ENCODE measurements at regions not wholly inside any gene's neighbourhood (a gene's known extent, or its start where the extent isn't known, plus 50 kb on each side); places are given as distances from the start of the nearest gene placed in this dataset.
A peak's percentile ranks its signal among the peaks of the same experiment; 100 is the strongest.

DNA sequence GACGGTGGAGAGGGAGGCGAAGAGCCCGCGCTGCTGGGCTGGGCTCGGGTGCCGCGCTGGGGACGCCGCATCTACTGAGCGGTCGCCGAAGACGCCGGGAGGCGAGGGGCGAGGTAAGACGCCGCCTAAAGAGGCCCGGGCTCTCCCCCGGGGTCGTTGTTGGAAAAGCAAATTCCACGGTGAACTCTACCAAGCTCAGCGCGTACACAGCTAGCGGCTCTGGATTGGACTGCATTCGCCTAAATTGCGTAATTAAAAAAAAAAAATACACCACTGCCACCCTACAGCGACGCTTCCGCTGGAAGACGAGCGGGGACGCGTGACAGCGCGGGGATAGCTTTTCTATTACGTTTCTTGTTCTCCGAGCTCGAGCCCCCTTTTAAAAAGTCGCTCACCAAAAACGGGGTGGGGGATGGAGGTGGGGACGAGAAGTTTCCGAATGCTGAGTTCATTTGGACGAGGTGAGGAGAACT lies 92.0 kb upstream of the PRDM1 start (continued):
- no peak for TF ChIP-seq MYNN (tag by site-specific recombination; IDR thresholded peaks at IDR 0.05; ENCODE audit: borderline replicate concordance)
- no peak for TF ChIP-seq SETDB1 (IDR thresholded peaks at IDR 0.05; ENCODE audit: insufficient read length, low read length)

DNA sequence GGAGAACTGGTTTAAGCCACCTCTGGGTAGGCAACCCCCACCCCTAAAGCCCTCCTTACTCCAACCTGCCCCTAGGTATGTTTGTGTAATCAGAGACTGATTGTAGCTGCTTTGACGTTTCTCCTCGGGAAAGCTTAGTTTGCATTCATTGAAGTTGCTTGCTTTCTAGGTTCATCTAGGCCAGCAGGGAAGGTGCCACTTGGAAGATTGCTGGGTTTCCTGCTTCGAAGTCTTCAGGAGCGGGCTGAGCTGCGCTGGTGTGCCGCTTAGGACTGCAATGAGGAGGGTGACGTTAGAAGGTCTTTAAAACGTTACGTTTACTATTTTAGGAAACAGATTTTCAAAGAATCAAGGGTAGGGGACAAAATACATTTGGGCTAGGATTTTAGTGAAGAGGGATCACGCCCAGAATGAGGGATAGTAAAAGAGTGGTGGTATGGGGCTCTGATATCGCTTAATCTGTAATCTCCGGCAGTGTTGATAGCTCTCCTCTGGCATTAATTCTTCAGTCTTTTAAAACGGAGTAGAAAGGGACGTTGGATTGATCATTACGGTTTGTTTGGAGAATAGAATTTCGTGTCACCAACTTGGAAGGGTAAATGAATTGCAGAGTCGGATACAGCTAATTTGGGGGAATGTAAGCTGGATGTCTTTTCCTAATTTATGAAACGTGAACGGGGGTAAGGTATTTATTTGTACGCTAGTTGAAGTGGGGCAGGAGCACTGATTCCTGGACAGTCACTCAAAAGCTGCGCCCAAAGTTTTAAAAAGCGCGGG lies 92.6 kb upstream of the PRDM1 start:
- Histone ChIP-seq H3K27ac (ENCODE audit: extremely low read depth, low read depth, low read length) (no peak overlapping the region), H3K4me3 (ENCODE audit: low read depth, low read length) (peak overlapping the region; percentile 57), H3K9me3 (ENCODE audit: control insufficient read depth, insufficient read depth, low read depth, low read length) (no peaks in the 10 kb centered on the region), H3K4me1 (ENCODE audit: control insufficient read depth, insufficient read depth, low read length) (no peaks in the 10 kb centered on the region), H3K36me3 (ENCODE audit: control insufficient read depth in 2 of 2, insufficient read depth in 1 of 2, low read length in 2 of 2) (no peaks in the 10 kb centered on the region)
- ChIA-PET POLR2A (interaction anchor here (0.6 to 2.2 kb wide), 4 partner anchors 10 to 126 kb away, joined by 3 to 7 read pairs (median 3); partner anchors contain the start of gene PRDM1), CTCF (interaction anchor here (0.6 to 3.5 kb wide), 10 partner anchors 9 to 906 kb away, joined by 3 to 16 read pairs (median 4); no protein-coding TSS in a partner anchor)
- TF ChIP-seq, protein P1, sequence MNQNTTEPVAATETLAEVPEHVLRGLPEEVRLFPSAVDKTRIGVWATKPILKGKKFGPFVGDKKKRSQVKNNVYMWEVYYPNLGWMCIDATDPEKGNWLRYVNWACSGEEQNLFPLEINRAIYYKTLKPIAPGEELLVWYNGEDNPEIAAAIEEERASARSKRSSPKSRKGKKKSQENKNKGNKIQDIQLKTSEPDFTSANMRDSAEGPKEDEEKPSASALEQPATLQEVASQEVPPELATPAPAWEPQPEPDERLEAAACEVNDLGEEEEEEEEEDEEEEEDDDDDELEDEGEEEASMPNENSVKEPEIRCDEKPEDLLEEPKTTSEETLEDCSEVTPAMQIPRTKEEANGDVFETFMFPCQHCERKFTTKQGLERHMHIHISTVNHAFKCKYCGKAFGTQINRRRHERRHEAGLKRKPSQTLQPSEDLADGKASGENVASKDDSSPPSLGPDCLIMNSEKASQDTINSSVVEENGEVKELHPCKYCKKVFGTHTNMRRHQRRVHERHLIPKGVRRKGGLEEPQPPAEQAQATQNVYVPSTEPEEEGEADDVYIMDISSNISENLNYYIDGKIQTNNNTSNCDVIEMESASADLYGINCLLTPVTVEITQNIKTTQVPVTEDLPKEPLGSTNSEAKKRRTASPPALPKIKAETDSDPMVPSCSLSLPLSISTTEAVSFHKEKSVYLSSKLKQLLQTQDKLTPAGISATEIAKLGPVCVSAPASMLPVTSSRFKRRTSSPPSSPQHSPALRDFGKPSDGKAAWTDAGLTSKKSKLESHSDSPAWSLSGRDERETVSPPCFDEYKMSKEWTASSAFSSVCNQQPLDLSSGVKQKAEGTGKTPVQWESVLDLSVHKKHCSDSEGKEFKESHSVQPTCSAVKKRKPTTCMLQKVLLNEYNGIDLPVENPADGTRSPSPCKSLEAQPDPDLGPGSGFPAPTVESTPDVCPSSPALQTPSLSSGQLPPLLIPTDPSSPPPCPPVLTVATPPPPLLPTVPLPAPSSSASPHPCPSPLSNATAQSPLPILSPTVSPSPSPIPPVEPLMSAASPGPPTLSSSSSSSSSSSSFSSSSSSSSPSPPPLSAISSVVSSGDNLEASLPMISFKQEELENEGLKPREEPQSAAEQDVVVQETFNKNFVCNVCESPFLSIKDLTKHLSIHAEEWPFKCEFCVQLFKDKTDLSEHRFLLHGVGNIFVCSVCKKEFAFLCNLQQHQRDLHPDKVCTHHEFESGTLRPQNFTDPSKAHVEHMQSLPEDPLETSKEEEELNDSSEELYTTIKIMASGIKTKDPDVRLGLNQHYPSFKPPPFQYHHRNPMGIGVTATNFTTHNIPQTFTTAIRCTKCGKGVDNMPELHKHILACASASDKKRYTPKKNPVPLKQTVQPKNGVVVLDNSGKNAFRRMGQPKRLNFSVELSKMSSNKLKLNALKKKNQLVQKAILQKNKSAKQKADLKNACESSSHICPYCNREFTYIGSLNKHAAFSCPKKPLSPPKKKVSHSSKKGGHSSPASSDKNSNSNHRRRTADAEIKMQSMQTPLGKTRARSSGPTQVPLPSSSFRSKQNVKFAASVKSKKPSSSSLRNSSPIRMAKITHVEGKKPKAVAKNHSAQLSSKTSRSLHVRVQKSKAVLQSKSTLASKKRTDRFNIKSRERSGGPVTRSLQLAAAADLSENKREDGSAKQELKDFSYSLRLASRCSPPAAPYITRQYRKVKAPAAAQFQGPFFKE (tag by site-specific recombination; IDR thresholded peaks at IDR 0.05; ENCODE audit: borderline replicate concordance) = no peak
- no peak for TF ChIP-seq ZNF473 (tag by site-specific recombination; IDR thresholded peaks at IDR 0.05)
- TF ChIP-seq ZNF214 (tag by site-specific recombination; IDR thresholded peaks at IDR 0.05; ENCODE audit: borderline replicate concordance) = no peak
- TF ChIP-seq, protein P2, sequence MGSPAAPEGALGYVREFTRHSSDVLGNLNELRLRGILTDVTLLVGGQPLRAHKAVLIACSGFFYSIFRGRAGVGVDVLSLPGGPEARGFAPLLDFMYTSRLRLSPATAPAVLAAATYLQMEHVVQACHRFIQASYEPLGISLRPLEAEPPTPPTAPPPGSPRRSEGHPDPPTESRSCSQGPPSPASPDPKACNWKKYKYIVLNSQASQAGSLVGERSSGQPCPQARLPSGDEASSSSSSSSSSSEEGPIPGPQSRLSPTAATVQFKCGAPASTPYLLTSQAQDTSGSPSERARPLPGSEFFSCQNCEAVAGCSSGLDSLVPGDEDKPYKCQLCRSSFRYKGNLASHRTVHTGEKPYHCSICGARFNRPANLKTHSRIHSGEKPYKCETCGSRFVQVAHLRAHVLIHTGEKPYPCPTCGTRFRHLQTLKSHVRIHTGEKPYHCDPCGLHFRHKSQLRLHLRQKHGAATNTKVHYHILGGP (tag by site-specific recombination; IDR thresholded peaks at IDR 0.05) = 0 out of 2 replicates have a peak, but pooled peaks have one; percentile 30
- TF ChIP-seq ZNF530 (tag by site-specific recombination; IDR thresholded peaks at IDR 0.05; ENCODE audit: low read depth) = no peak
- TF ChIP-seq, protein P3, sequence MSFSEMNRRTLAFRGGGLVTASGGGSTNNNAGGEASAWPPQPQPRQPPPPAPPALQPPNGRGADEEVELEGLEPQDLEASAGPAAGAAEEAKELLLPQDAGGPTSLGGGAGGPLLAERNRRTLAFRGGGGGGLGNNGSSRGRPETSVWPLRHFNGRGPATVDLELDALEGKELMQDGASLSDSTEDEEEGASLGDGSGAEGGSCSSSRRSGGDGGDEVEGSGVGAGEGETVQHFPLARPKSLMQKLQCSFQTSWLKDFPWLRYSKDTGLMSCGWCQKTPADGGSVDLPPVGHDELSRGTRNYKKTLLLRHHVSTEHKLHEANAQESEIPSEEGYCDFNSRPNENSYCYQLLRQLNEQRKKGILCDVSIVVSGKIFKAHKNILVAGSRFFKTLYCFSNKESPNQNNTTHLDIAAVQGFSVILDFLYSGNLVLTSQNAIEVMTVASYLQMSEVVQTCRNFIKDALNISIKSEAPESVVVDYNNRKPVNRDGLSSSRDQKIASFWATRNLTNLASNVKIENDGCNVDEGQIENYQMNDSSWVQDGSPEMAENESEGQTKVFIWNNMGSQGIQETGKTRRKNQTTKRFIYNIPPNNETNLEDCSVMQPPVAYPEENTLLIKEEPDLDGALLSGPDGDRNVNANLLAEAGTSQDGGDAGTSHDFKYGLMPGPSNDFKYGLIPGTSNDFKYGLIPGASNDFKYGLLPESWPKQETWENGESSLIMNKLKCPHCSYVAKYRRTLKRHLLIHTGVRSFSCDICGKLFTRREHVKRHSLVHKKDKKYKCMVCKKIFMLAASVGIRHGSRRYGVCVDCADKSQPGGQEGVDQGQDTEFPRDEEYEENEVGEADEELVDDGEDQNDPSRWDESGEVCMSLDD (tag by site-specific recombination; IDR thresholded peaks at IDR 0.05) = no peak

DNA sequence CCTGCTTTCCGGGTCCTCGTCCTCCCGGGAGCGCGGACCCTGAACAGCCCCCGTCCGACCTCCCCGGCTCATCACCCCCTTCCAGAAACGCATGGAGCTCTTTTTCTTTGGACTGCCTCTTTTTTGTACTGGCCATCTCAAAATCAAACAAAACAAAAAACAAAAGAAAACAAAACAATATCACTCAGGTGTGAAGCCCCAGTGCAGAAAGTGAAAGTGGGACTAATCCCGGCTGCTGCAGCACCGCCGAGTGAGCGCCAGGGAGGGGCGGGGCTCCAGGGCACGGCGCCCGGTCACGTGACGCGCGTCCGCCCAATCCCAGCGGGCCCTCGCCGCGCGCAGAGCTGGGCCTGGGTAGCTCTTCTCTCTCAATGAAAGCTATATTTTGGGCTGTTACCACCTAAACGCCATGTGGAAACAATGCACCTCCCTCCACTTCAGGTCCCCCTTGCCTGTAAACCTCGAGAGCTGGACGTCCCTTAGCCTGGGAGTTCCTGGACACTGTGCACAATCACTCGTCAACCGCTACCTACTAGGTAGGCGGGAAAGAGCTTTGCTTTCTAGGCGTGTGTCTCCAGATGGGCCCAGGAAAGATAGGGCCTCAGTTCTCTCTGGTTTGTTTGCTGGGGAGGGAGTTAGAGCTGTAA lies 93.7 kb upstream of the PRDM1 start:
- Histone ChIP-seq H3K4me1 (ENCODE audit: control insufficient read depth, insufficient read depth, low read length) (no peaks in the 10 kb centered on the region), H3K9me3 (ENCODE audit: control insufficient read depth, insufficient read depth, low read depth, low read length) (no peaks in the 10 kb centered on the region), H3K27ac (ENCODE audit: extremely low read depth, low read depth, low read length) (peak overlapping the region; percentile 28; the same call in 1 of the 2 replicates), H3K36me3 (ENCODE audit: control insufficient read depth in 2 of 2, insufficient read depth in 1 of 2, low read length in 2 of 2) (no peaks in the 10 kb centered on the region), H3K4me3 (ENCODE audit: low read depth, low read length) (peak overlapping the region; percentile 66)
- CTCF ChIA-PET = interaction anchor here (0.6 to 3.5 kb wide), 8 partner anchors 8 to 905 kb away, joined by 3 to 16 read pairs (median 6); no protein-coding TSS in a partner anchor
- POLR2A ChIA-PET = interaction anchor here (0.7 to 2.3 kb wide), 6 partner anchors 9 to 94 kb away, joined by 3 to 7 read pairs (median 4); partner anchors contain the start of gene PRDM1
- TF ChIP-seq, protein P4, sequence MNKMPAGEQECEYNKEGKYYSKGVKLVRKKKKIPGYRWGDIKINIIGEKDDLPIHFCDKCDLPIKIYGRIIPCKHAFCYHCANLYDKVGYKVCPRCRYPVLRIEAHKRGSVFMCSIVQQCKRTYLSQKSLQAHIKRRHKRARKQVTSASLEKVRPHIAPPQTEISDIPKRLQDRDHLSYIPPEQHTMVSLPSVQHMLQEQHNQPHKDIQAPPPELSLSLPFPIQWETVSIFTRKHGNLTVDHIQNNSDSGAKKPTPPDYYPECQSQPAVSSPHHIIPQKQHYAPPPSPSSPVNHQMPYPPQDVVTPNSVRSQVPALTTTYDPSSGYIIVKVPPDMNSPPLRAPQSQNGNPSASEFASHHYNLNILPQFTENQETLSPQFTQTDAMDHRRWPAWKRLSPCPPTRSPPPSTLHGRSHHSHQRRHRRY (tag by site-specific recombination; IDR thresholded peaks at IDR 0.05) = no peak
- TF ChIP-seq ZNF155 (tag by site-specific recombination; IDR thresholded peaks at IDR 0.05) = no peak
- TF ChIP-seq HOXA7 (CRISPR knock-in tag; IDR thresholded peaks at IDR 0.05; ENCODE audit: borderline replicate concordance) = no peak
- TF ChIP-seq, protein P5, sequence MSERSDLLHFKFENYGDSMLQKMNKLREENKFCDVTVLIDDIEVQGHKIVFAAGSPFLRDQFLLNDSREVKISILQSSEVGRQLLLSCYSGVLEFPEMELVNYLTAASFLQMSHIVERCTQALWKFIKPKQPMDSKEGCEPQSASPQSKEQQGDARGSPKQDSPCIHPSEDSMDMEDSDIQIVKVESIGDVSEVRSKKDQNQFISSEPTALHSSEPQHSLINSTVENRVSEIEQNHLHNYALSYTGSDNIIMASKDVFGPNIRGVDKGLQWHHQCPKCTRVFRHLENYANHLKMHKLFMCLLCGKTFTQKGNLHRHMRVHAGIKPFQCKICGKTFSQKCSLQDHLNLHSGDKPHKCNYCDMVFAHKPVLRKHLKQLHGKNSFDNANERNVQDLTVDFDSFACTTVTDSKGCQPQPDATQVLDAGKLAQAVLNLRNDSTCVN (tag by site-specific recombination; optimal IDR thresholded peaks at IDR 0.05) = peak; percentile 85
- TF ChIP-seq, protein P6, sequence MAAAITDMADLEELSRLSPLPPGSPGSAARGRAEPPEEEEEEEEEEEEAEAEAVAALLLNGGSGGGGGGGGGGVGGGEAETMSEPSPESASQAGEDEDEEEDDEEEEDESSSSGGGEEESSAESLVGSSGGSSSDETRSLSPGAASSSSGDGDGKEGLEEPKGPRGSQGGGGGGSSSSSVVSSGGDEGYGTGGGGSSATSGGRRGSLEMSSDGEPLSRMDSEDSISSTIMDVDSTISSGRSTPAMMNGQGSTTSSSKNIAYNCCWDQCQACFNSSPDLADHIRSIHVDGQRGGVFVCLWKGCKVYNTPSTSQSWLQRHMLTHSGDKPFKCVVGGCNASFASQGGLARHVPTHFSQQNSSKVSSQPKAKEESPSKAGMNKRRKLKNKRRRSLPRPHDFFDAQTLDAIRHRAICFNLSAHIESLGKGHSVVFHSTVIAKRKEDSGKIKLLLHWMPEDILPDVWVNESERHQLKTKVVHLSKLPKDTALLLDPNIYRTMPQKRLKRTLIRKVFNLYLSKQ (tag by site-specific recombination; IDR thresholded peaks at IDR 0.05; ENCODE audit: borderline replicate concordance) = no peak
- TF ChIP-seq ZNF510 (tag by site-specific recombination; IDR thresholded peaks at IDR 0.05; ENCODE audit: insufficient replicate concordance) = no peak
